ENCODE measurements at regions not wholly inside any gene's neighbourhood (a gene's known extent, or its start where the extent isn't known, plus 50 kb on each side); places are given as distances from the start of the nearest gene placed in this dataset.
"Not testable (repeated sequence)": the region's sequence is repeated elsewhere in the genome, so short reads cannot be mapped to it uniquely, and the experiment has no call there.

DNA sequence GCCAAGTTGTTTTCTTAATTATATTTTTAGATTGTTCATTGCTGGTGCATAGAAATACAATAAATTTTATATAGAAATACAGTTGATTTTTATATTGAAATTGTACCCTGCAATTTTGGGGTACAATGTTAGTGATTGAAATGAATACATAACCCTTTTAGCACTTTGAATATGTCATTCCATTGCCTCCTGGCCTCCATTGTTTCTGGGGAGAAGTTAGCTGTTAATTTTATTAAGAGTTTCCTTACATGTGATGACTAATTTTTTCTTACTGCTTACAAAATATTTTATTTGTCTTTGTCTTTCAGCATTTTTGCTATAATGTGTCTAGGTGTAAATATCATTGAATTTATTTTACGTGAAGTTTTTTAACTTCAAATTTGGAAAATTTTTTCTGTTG, 176.5 kb upstream of the DCC start:
- Histone ChIP-seq H3K27ac (ENCODE audit: low read depth, low read length, poor library complexity, severe bottlenecking) (no peak overlapping the region), H3K9me3 (ENCODE audit: low read length) (no peaks in the 10 kb centered on the region), H3K36me3 (ENCODE audit: insufficient read depth, low read length) (no peaks in the 10 kb centered on the region), H3K9me2 (ENCODE audit: insufficient read depth, low read length) (no peaks in the 10 kb centered on the region), H3K4me2 (ENCODE audit: low read length) (no peak overlapping the region), H3K4me3 (ENCODE audit: low read depth, low read length, poor library complexity, severe bottlenecking) (no peak overlapping the region), H2AFZ (ENCODE audit: low read length) (no peak overlapping the region), H4K20me1 (ENCODE audit: insufficient read depth, low read length) (no peaks in the 10 kb centered on the region), H3K79me2 (ENCODE audit: insufficient read depth, low read depth, low read length) (no peaks in the 10 kb centered on the region), H3K4me1 (ENCODE audit: insufficient read depth, low read length, poor library complexity, severe bottlenecking) (no peaks in the 10 kb centered on the region)
- TF ChIP-seq, protein P1, sequence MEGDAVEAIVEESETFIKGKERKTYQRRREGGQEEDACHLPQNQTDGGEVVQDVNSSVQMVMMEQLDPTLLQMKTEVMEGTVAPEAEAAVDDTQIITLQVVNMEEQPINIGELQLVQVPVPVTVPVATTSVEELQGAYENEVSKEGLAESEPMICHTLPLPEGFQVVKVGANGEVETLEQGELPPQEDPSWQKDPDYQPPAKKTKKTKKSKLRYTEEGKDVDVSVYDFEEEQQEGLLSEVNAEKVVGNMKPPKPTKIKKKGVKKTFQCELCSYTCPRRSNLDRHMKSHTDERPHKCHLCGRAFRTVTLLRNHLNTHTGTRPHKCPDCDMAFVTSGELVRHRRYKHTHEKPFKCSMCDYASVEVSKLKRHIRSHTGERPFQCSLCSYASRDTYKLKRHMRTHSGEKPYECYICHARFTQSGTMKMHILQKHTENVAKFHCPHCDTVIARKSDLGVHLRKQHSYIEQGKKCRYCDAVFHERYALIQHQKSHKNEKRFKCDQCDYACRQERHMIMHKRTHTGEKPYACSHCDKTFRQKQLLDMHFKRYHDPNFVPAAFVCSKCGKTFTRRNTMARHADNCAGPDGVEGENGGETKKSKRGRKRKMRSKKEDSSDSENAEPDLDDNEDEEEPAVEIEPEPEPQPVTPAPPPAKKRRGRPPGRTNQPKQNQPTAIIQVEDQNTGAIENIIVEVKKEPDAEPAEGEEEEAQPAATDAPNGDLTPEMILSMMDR (conservative IDR thresholded peaks at IDR 0.05; ENCODE audit: low read length), result no peak
- no peak for TF ChIP-seq EZH2phosphoT487 (IDR thresholded peaks at IDR 0.05; ENCODE audit: borderline replicate concordance, low read depth, low read length)
- CTCF ChIA-PET (ENCODE audit: unreplicated experiment), result no interaction called here
- POLR2A ChIA-PET, result no interaction called here
- BruUV-seq (replicated peaks), result no TSS peak
- DNase-seq (ENCODE audit: low spot score), result no peak
- intact Hi-C loops (cut with micrococcal nuclease; ENCODE audit: unreplicated experiment), result no loop called here

DNA sequence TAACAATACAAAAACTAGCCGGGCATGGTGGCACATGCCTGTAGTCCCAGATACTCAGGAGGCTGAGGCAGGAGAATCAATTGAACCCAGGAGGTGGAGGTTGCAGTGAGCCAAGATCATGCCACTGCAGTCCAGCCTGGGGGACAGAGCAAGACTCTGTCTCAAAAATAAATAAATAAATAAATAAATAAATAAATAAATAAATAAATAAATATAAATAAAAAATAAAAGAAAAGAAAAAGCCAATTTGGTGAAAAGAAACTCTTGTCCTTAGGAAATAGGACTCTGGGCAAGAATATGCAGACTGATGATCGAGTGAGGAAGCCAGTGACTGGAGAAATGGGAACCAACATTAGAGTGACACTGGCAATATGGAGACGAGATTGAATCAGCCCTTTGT, 171.9 kb upstream of the DCC start:
- H3K79me2 ChIP-seq (ENCODE audit: insufficient read depth, low read depth, low read length); POLR2A ChIA-PET; H3K4me1 ChIP-seq (ENCODE audit: insufficient read depth, low read length, poor library complexity, severe bottlenecking); H3K4me3 ChIP-seq (ENCODE audit: low read depth, low read length, poor library complexity, severe bottlenecking); H2AFZ ChIP-seq (ENCODE audit: low read length); H3K36me3 ChIP-seq (ENCODE audit: insufficient read depth, low read length); H3K9me3 ChIP-seq (ENCODE audit: low read length); H3K27ac ChIP-seq (ENCODE audit: low read depth, low read length, poor library complexity, severe bottlenecking); BruUV-seq (replicated peaks); H3K9me2 ChIP-seq (ENCODE audit: insufficient read depth, low read length); DNase-seq (ENCODE audit: low spot score); H3K4me2 ChIP-seq (ENCODE audit: low read length); intact Hi-C loops (cut with micrococcal nuclease; ENCODE audit: unreplicated experiment); H4K20me1 ChIP-seq (ENCODE audit: insufficient read depth, low read length); CTCF ChIA-PET (ENCODE audit: unreplicated experiment): not testable (repeated sequence)

DNA sequence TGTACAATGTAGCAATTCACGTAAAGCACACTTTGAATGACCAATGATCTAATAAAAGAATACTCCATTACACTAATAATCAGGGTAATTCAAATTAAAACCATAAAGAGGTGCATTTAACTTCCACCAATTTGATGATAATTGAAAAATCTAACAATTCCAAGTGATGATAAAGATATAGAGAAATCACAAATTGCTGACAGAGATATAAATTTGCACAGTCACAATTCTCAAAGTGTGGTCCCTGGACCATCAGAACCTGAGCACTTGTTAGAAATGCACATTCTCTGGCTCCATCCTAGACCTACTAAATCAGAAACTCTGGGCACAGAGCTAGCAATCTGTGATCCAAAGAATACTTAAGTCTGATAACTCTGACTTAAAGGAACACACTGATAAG, 165.8 kb upstream of the DCC start:
- intact Hi-C loops (cut with micrococcal nuclease; ENCODE audit: unreplicated experiment), result no loop called here
- Histone ChIP-seq H3K79me2 (ENCODE audit: insufficient read depth, low read depth, low read length) (no peaks in the 10 kb centered on the region), H3K27ac (ENCODE audit: low read depth, low read length, poor library complexity, severe bottlenecking) (no peak overlapping the region), H3K4me3 (ENCODE audit: low read depth, low read length, poor library complexity, severe bottlenecking) (no peak overlapping the region), H4K20me1 (ENCODE audit: insufficient read depth, low read length) (no peaks in the 10 kb centered on the region), H2AFZ (ENCODE audit: low read length) (no peak overlapping the region), H3K9me2 (ENCODE audit: insufficient read depth, low read length) (no peaks in the 10 kb centered on the region), H3K4me1 (ENCODE audit: insufficient read depth, low read length, poor library complexity, severe bottlenecking) (no peaks in the 10 kb centered on the region), H3K4me2 (ENCODE audit: low read length) (no peak overlapping the region), H3K9me3 (ENCODE audit: low read length) (no peaks in the 10 kb centered on the region), H3K36me3 (ENCODE audit: insufficient read depth, low read length) (no peaks in the 10 kb centered on the region)
- no peak for DNase-seq (ENCODE audit: low spot score)
- no peak for TF ChIP-seq EZH2phosphoT487 (IDR thresholded peaks at IDR 0.05; ENCODE audit: borderline replicate concordance, low read depth, low read length)
- TF ChIP-seq, protein P1 (conservative IDR thresholded peaks at IDR 0.05; ENCODE audit: low read length), result no peak
- ChIA-PET CTCF (ENCODE audit: unreplicated experiment) (no interaction called here), POLR2A (interaction anchor here (0.7 kb wide), 1 partner anchor 12 kb away, joined by 3 read pairs; no protein-coding TSS in a partner anchor)
- BruUV-seq (replicated peaks), result no TSS peak

Measured in OCI-LY7 (cell line).